ENCODE measurements at regions not wholly inside any gene's neighbourhood (a gene's known extent, or its start where the extent isn't known, plus 50 kb on each side); places are given as distances from the start of the nearest gene placed in this dataset.

GRCh38 chr21:36260030-36260787, 59.8 kb upstream of the MORC3 start (continued):
- no peak for TF ChIP-seq ARID4B (CRISPR knock-in tag; IDR thresholded peaks at IDR 0.05)
- TF ChIP-seq SUPT5H (IDR thresholded peaks at IDR 0.05) = no peak
- 0 out of 2 replicates have a peak, but pooled peaks have one; percentile 12 for TF ChIP-seq DEAF1 (CRISPR knock-in tag; IDR thresholded peaks at IDR 0.05)
- TF ChIP-seq POLR2H (tag; IDR thresholded peaks at IDR 0.05; ENCODE audit: low read depth) = no peak
- TF ChIP-seq CHD7 (IDR thresholded peaks at IDR 0.05; ENCODE audit: low read depth, low read length) = no peak
- TF ChIP-seq ZSCAN29 (IDR thresholded peaks at IDR 0.05) = no peak

All from K562 (cell line).